Body of pancreas (tissue), 4 donors: ENCODE measurements at regions not wholly inside any gene's neighbourhood (a gene's known extent, or its start where the extent isn't known, plus 50 kb on each side); places are given as distances from the start of the nearest gene placed in this dataset.

Experiments used
- CTCF ChIP-seq, 7 experiments: fragments of 450-650 bp in 4 of 7; fragments of 200-600 bp in 3 of 7; sonication (generic) in 3 of 7; IDR thresholded peaks; one replicate each; pipeline ENCODE4 v1.5.1; 2016 to 2019; ENCODE audit warnings: antibody characterized with exemption in 7 of 7
- POLR2A ChIP-seq, 3 donors: fragments of 450-650 bp; IDR thresholded peaks; one replicate each; pipeline ENCODE4 v1.6.1; 2016; ENCODE audit warnings: antibody characterized with exemption in 3 of 3, mild to moderate bottlenecking in 2 of 3

GRCh38 chr1:208778417-208778816, 534.2 kb upstream of the PLXNA2 start:
- TF ChIP-seq POLR2A (IDR thresholded peaks at IDR 0.05) = no peak
- TF ChIP-seq CTCF (IDR thresholded peaks at IDR 0.05) = no peak
